ENCODE measurements at regions not wholly inside any gene's neighbourhood (a gene's known extent, or its start where the extent isn't known, plus 50 kb on each side); places are given as distances from the start of the nearest gene placed in this dataset.
"Not testable (repeated sequence)": the region's sequence is repeated elsewhere in the genome, so short reads cannot be mapped to it uniquely, and the experiment has no call there.

DNA sequence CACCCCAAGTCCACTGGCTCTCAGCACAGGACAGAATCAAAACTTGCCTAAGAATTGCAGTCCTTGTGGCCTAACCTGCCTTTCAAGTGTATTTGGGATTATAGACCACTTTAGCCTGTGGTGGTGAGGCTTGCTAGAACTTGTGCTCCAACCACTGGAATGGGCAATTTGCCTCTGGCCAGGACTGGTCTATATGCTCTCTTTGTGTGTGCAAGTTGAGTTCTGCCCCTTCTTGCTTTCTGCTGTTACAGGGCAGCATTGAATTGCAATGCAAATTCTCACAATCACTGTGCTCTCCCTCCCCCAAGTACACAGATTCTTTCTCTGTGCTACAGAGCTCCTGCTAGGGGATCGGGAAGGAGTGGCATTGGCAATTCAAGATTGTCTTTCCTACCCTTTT, 233.6 kb upstream of the DIPK2B start:
- no peak overlapping the region for H3K4me3 ChIP-seq (ENCODE audit: low read depth, low read length)
- TF ChIP-seq, protein P1, sequence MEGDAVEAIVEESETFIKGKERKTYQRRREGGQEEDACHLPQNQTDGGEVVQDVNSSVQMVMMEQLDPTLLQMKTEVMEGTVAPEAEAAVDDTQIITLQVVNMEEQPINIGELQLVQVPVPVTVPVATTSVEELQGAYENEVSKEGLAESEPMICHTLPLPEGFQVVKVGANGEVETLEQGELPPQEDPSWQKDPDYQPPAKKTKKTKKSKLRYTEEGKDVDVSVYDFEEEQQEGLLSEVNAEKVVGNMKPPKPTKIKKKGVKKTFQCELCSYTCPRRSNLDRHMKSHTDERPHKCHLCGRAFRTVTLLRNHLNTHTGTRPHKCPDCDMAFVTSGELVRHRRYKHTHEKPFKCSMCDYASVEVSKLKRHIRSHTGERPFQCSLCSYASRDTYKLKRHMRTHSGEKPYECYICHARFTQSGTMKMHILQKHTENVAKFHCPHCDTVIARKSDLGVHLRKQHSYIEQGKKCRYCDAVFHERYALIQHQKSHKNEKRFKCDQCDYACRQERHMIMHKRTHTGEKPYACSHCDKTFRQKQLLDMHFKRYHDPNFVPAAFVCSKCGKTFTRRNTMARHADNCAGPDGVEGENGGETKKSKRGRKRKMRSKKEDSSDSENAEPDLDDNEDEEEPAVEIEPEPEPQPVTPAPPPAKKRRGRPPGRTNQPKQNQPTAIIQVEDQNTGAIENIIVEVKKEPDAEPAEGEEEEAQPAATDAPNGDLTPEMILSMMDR (IDR thresholded peaks at IDR 0.05; ENCODE audit: borderline replicate concordance, insufficient read depth, low read depth, low read length): no peak

- H3K4me3 ChIP-seq (ENCODE audit: low read depth, low read length): no peak overlapping the region
- TF ChIP-seq, protein P1 (IDR thresholded peaks at IDR 0.05; ENCODE audit: borderline replicate concordance, insufficient read depth, low read depth, low read length): no peak
Observed at GRCh38 chrX:45428831-45429230, 228.2 kb upstream of the DIPK2B start.

DNA sequence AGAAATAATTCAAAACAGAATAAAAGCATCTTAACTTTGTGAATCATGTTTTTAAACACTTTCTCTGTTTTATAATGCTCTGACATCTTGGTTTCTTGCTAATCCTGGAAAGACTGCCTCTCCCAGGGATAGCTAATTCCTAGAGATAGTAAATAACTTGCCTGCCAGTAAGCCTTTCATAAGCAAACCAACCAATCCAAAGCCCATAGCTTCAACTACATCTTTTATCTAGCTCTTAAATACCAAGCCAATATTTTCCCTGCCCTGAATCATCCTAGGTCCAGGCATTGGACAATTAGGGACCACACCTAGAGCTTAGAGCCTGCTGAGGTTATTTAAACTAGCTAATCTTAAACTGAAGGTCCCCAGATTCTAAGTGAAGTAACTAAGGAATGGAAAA, 223.7 kb upstream of the DIPK2B start:
- H3K4me3 ChIP-seq (ENCODE audit: low read depth, low read length): no peak overlapping the region
- TF ChIP-seq, protein P1 (IDR thresholded peaks at IDR 0.05; ENCODE audit: borderline replicate concordance, insufficient read depth, low read depth, low read length): no peak

DNA sequence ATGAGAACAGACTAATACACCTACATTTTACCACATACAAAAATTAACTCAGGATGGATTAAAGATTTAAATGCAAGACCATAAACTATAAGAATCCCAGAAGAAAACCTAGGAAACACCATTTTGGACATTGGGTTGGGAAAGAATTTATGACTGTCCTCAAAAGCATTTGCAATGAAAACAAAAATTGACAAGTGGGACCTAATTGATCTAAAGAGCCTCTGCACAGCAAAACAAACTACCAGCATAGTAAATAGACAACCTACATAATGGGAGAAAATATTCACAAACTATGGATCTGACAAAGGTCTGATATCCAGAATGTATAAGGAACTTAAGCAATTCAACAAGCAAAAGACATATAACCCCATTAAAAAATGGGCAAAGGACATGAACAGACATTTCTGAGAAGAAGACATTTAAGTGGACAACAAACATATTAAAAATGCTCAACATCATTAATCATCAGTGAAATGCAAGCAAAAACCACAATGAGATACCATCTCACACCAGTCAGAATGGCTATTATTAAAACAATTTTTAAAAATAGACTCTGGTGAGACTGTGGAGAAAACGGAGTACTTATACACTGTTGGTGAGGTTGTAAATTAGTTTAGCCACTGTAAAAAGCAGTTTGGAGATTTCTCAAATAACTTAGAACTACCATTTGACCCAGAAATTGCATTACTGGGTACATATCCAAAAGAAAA, 221.7 kb upstream of the DIPK2B start:
- TF ChIP-seq, protein P1 (IDR thresholded peaks at IDR 0.05; ENCODE audit: borderline replicate concordance, insufficient read depth, low read depth, low read length): no peak
- H3K4me3 ChIP-seq (ENCODE audit: low read depth, low read length): no peak overlapping the region

DNA sequence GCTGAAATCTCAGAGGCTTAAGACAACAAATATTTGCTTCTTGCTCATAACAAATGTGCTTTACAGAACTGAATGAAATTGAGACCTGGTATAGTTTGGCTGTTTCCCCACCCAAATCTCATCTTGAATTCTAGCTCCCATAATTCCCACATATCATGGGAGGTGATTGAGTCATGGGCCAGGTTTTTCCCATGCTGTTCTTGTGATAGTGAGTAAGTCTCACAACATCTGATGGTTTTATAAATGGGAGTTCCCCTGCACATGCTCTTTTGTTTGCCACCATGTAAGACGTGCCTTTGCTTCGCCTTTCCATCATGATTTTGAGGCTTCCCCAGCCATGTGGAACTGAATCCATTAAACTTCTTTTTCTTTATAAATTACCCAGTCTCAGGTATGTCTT, 221.1 kb upstream of the DIPK2B start:
- TF ChIP-seq, protein P1 (IDR thresholded peaks at IDR 0.05; ENCODE audit: borderline replicate concordance, insufficient read depth, low read depth, low read length): no peak
- no peak overlapping the region for H3K4me3 ChIP-seq (ENCODE audit: low read depth, low read length)

DNA sequence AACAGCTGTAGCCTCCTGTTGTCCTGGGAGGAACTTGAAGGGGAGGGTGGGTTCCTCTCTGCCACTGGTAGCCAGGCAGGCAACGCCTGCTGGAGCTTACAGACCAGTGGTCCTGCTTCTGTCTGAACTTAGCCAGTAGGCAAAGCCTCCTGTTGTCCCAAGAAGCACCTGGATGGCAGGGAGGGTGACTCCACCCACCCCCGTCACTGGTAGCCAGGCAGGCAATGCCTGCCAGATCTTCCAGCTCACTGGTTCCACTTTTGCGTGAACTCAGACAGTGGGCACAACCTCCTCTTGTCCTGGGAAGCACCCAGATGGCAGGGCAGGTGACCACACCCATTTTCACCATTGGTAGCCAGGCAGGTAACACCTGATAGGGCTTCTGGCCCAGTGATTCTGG, 203.5 kb upstream of the DIPK2B start:
- H3K4me3 ChIP-seq (ENCODE audit: low read depth, low read length): no peak overlapping the region
- TF ChIP-seq, protein P1 (IDR thresholded peaks at IDR 0.05; ENCODE audit: borderline replicate concordance, insufficient read depth, low read depth, low read length): no peak

- TF ChIP-seq, protein P1 (IDR thresholded peaks at IDR 0.05; ENCODE audit: borderline replicate concordance, insufficient read depth, low read depth, low read length): no peak
- no peak overlapping the region for H3K4me3 ChIP-seq (ENCODE audit: low read depth, low read length)
Observed at GRCh38 chrX:45401923-45402322, 201.2 kb upstream of the DIPK2B start.

DNA sequence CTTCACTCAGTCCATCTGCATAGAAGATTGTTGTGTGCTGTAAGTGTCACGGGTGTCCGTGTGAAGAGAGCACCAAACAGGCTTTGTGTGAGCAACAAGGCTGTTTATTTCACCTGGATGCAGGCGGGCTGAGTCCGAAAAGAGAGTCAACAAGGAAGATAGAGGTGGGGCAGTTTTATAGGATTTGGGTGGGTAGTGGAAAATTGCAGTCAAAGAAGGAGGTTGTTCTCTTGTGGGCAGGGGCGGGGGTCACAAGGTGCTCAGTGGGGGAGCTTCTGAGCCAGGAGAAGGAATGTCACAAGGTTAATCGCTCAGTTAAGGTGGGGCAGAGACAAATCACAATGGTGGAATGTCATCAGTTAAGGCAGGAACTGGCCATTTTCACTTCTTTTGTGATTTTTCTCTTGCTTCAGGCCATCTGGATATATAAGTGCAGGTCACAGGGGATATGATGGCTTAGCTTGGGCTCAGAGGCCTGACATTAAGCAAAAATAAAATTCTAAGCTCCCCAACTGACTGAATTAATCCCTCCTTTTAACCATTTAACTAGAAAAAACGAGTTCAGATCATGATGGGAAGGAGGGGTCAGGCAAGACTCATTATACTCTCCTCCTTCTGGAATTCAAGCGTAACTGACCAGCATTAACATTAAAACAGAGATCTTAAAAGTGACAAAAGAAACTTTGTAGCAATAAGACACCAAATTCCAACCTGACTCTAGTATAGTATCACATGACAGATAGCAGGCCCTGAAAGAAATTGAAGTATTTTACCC, 200.5 kb upstream of the DIPK2B start:
- not testable (repeated sequence) for H3K4me3 ChIP-seq (ENCODE audit: low read depth, low read length)
